Suprapubic skin (tissue), 4 donors: ENCODE measurements at regions not wholly inside any gene's neighbourhood (a gene's known extent, or its start where the extent isn't known, plus 50 kb on each side); places are given as distances from the start of the nearest gene placed in this dataset.

Experiments used
- DNase-seq, 2 donors: peaks; one replicate each; pipeline ENCODE4 v3.0.0-alpha.2; 2019; ENCODE audit warnings: low spot score in 2 of 2
- H3K27ac ChIP-seq: fragments of 200-600 bp; sonication (generic); one replicate; pipeline ENCODE4 v1.5.1; 2019
- H3K27me3 ChIP-seq: fragments of 200-600 bp; sonication (generic); one replicate; pipeline ENCODE4 v1.5.1; 2019
- H3K36me3 ChIP-seq: fragments of 200-600 bp; sonication (generic); one replicate; pipeline ENCODE4 v1.5.1; 2019
- H3K4me1 ChIP-seq: fragments of 200-600 bp; sonication (generic); one replicate; pipeline ENCODE4 v1.5.1; 2019
- H3K4me3 ChIP-seq: fragments of 200-600 bp; sonication (generic); one replicate; pipeline ENCODE4 v1.5.1; 2019; ENCODE audit warnings: mild to moderate bottlenecking
- H3K9me3 ChIP-seq: fragments of 200-600 bp; sonication (generic); one replicate; pipeline ENCODE4 v1.5.1; 2019
- CTCF ChIP-seq, 2 donors: fragments of 200-600 bp in 1 of 2; fragments of 450-650 bp in 1 of 2; sonication (generic) in 1 of 2; IDR thresholded peaks; one replicate each; pipeline ENCODE4 v1.5.1; 2016 to 2019; ENCODE audit warnings: antibody characterized with exemption in 2 of 2, mild to moderate bottlenecking in 1 of 2, moderate library complexity in 1 of 2
- EP300 ChIP-seq: sonication (generic); formaldehyde crosslinking; IDR thresholded peaks from one replicate; pipeline ENCODE4 v1.6.1; 2017; ENCODE audit warnings: antibody characterized with exemption
- POLR2A ChIP-seq, 2 donors: fragments of 450-650 bp; IDR thresholded peaks; one replicate each; pipeline ENCODE4 v1.6.1; 2017; ENCODE audit warnings: antibody characterized with exemption in 2 of 2, mild to moderate bottlenecking in 2 of 2, moderate library complexity in 2 of 2
- POLR2AphosphoS5 ChIP-seq, 3 donors: sonication (generic); formaldehyde crosslinking; IDR thresholded peaks; one replicate each; pipeline ENCODE4 v1.6.1; 2017; ENCODE audit warnings: antibody characterized with exemption in 3 of 3
- WGBS: methylation state at CpG from one replicate; pipeline ENCODE4 v1.1.5; 2018; 5-methylcytosine and 5-hydroxymethylcytosine counted together

GRCh38 chr20:51140671-51141070 lies 117.8 kb upstream of the KCNG1 start:
- peaks cover 19% of the 10 kb centered on the region for H3K27me3 ChIP-seq
- WGBS: 85% methylated on average over 7 of the region's 7 CpGs
- H3K27ac ChIP-seq: no peak overlapping the region
- H3K4me3 ChIP-seq: no peak overlapping the region
- H3K4me1 ChIP-seq: no peaks in the 10 kb centered on the region
- TF ChIP-seq POLR2A (IDR thresholded peaks at IDR 0.05) (no peak), EP300 (no peak), POLR2AphosphoS5 (IDR thresholded peaks at IDR 0.05) (no peak), CTCF (IDR thresholded peaks at IDR 0.05) (no peak)
- peak in 1 of 2 donors; percentile 23 for DNase-seq
- H3K36me3 ChIP-seq: no peaks in the 10 kb centered on the region
- H3K9me3 ChIP-seq: no peaks in the 10 kb centered on the region

- 75% methylated on average over 3 of the region's 3 CpGs for WGBS
- TF ChIP-seq POLR2A (IDR thresholded peaks at IDR 0.05): no peak
- no peak for TF ChIP-seq EP300
- no peak for TF ChIP-seq POLR2AphosphoS5 (IDR thresholded peaks at IDR 0.05)
- no peak for TF ChIP-seq CTCF (IDR thresholded peaks at IDR 0.05)
- peaks cover 11% of the 10 kb centered on the region for H3K27me3 ChIP-seq
Measured at GRCh38 chr20:51139891-51140290, 117.0 kb upstream of the KCNG1 start.

GRCh38 chr20:51138576-51138975 lies 115.7 kb upstream of the KCNG1 start:
- H3K36me3 ChIP-seq: no peaks in the 10 kb centered on the region
- H3K4me1 ChIP-seq: no peaks in the 10 kb centered on the region
- H3K27ac ChIP-seq: no peak overlapping the region
- no peaks in the 10 kb centered on the region for H3K27me3 ChIP-seq
- no peak overlapping the region for H3K4me3 ChIP-seq
- no peak for TF ChIP-seq CTCF (IDR thresholded peaks at IDR 0.05)
- no peak for TF ChIP-seq EP300
- H3K9me3 ChIP-seq: no peaks in the 10 kb centered on the region
- peak in 1 of 2 donors; percentile 34 for DNase-seq
- WGBS: 83% methylated on average over 3 of the region's 4 CpGs

More at GRCh38 chr20:51139891-51140290, 117.0 kb upstream of the KCNG1 start:
- Histone ChIP-seq H3K36me3 (no peaks in the 10 kb centered on the region), H3K4me3 (no peak overlapping the region), H3K27ac (no peak overlapping the region), H3K4me1 (no peaks in the 10 kb centered on the region), H3K9me3 (no peaks in the 10 kb centered on the region)
- DNase-seq: no peak

- H3K27me3 ChIP-seq: no peaks in the 10 kb centered on the region
- no peaks in the 10 kb centered on the region for H3K9me3 ChIP-seq
- no peaks in the 10 kb centered on the region for H3K36me3 ChIP-seq
- no peak for DNase-seq
- no peak overlapping the region for H3K27ac ChIP-seq
- H3K4me1 ChIP-seq: no peaks in the 10 kb centered on the region
- WGBS: 83% methylated on average over 3 of the region's 3 CpGs
- no peak for TF ChIP-seq POLR2A (IDR thresholded peaks at IDR 0.05)
- TF ChIP-seq POLR2AphosphoS5 (IDR thresholded peaks at IDR 0.05): no peak
- TF ChIP-seq CTCF (IDR thresholded peaks at IDR 0.05): no peak
- TF ChIP-seq EP300: no peak
- no peak overlapping the region for H3K4me3 ChIP-seq
Measured at GRCh38 chr20:51137461-51137860, 114.6 kb upstream of the KCNG1 start.

- no peak overlapping the region for H3K4me3 ChIP-seq
- no peak overlapping the region for H3K27ac ChIP-seq
- no peaks in the 10 kb centered on the region for H3K27me3 ChIP-seq
- 70% methylated on average over 7 of the region's 7 CpGs for WGBS
- no peak for TF ChIP-seq POLR2A (IDR thresholded peaks at IDR 0.05)
- no peak for TF ChIP-seq CTCF (IDR thresholded peaks at IDR 0.05)
- TF ChIP-seq EP300: no peak
- no peak for TF ChIP-seq POLR2AphosphoS5 (IDR thresholded peaks at IDR 0.05)
- no peaks in the 10 kb centered on the region for H3K36me3 ChIP-seq
- H3K4me1 ChIP-seq: no peaks in the 10 kb centered on the region
- H3K9me3 ChIP-seq: no peaks in the 10 kb centered on the region
- DNase-seq: peak in 1 of 2 donors; percentile 23
Measured at GRCh38 chr20:51135926-51136715, 113.2 kb upstream of the KCNG1 start.
